A673 (cell line): ENCODE measurements at regions not wholly inside any gene's neighbourhood (a gene's known extent, or its start where the extent isn't known, plus 50 kb on each side); places are given as distances from the start of the nearest gene placed in this dataset.

Experiments
- BruUV-seq: library from RNA; stranded (reverse); fragments of 400-500 nt; replicated peaks from 2 replicates; lab custom pipeline; 2021; lab: Mats Ljungman, UMichigan
- CTCF ChIA-PET: fragments of 300-600 bp; sonication (Branson Sonifier 250); formaldehyde crosslinking; loops from one replicate; lab custom pipeline; 2022; ENCODE audit warnings: antibody characterized with exemption; lab: Charles Lee
- POLR2A ChIA-PET: fragments of 300-600 bp; sonication (Branson Sonifier 250); formaldehyde crosslinking; loops from one replicate; lab custom pipeline; 2022; ENCODE audit warnings: antibody characterized with exemption; ENCODE audit not compliant: low non-redundant PET; lab: Charles Lee
- DNase-seq: peaks from one replicate; pipeline ENCODE4 v3.0.0-alpha.2; 2015; ENCODE audit warnings: low spot score
- H3K27ac ChIP-seq: fragments of 200-600 bp; sonication (generic); 2 replicates; pipeline ENCODE4 v1.5.1; 2016; ENCODE audit warnings: mixed run types, low read depth, mild to moderate bottlenecking, mixed read lengths, antibody characterized with exemption, low read length; ENCODE audit not compliant: poor library complexity, severe bottlenecking
- H3K27me3 ChIP-seq: fragments of 200-600 bp; sonication (generic); replicated peaks from 2 replicates; pipeline ENCODE4 v1.6.1; 2017; ENCODE audit warnings: mixed run types, low read depth, mild to moderate bottlenecking, mixed read lengths, antibody characterized with exemption, low read length; ENCODE audit not compliant: insufficient read depth, poor library complexity
- H3K36me3 ChIP-seq: fragments of 200-600 bp; sonication (generic); 2 replicates; pipeline ENCODE4 v1.6.1; 2016; ENCODE audit warnings: mixed run types, mild to moderate bottlenecking, mixed read lengths, antibody characterized with exemption, low read length; ENCODE audit not compliant: insufficient read depth, poor library complexity, severe bottlenecking
- H3K4me1 ChIP-seq: fragments of 200-600 bp; sonication (generic); 2 replicates; pipeline ENCODE4 v1.6.1; 2017; ENCODE audit warnings: mixed run types, mild to moderate bottlenecking, mixed read lengths, antibody characterized with exemption, low read length; ENCODE audit not compliant: insufficient read depth, poor library complexity, severe bottlenecking
- H3K4me3 ChIP-seq: fragments of 200-600 bp; sonication (generic); 2 replicates; pipeline ENCODE4 v1.5.1; 2016; ENCODE audit warnings: low read depth, mixed run types, mild to moderate bottlenecking, mixed read lengths, low read length; ENCODE audit not compliant: poor library complexity, severe bottlenecking
- H3K9me3 ChIP-seq: fragments of 200-600 bp; sonication (generic); 2 replicates; pipeline ENCODE4 v1.6.1; 2016; ENCODE audit warnings: mixed run types, low read depth, mild to moderate bottlenecking, mixed read lengths, antibody characterized with exemption, low read length; ENCODE audit not compliant: poor library complexity, severe bottlenecking
- CTCF ChIP-seq: fragments of 300-800, 200-600 bp; sonication (generic); conservative IDR thresholded peaks from 2 replicates; pipeline ENCODE4 v1.5.1; 2017; ENCODE audit warnings: low read depth, mild to moderate bottlenecking, antibody characterized with exemption, low read length, moderate library complexity, mixed read lengths
- EZH2 ChIP-seq: fragments of 200-600 bp; sonication (generic); IDR thresholded peaks from 2 replicates; pipeline ENCODE4 v1.6.1; 2017; ENCODE audit warnings: borderline replicate concordance, low read depth, mild to moderate bottlenecking, mixed read lengths, antibody characterized with exemption, low read length; ENCODE audit not compliant: poor library complexity, severe bottlenecking
- intact Hi-C: fragments of 100-400 bp; cut with micrococcal nuclease; formaldehyde crosslinking; loops from one replicate; pipeline ENCODE4 v1.10.0; 2022; ENCODE audit not compliant: unreplicated experiment

- H3K4me3 ChIP-seq, result no peak overlapping the region
- CTCF ChIA-PET, result no interaction called here
- DNase-seq, result no peak
Observed at GRCh38 chr5:2509527-2509926, 241.9 kb downstream of the IRX2 start.

GRCh38 chr5:2508514-2508913 lies 243.0 kb downstream of the IRX2 start:
- Histone ChIP-seq H3K4me1 (no peaks in the 10 kb centered on the region), H3K27me3 (no peaks in the 10 kb centered on the region), H3K4me3 (no peak overlapping the region), H3K27ac (no peak overlapping the region), H3K36me3 (no peaks in the 10 kb centered on the region), H3K9me3 (peaks cover 25% of the 10 kb centered on the region)
- CTCF ChIA-PET, result no interaction called here
- intact Hi-C loops, result no loop called here
- BruUV-seq, result no TSS peak
- POLR2A ChIA-PET, result no interaction called here
- TF ChIP-seq CTCF (no peak), EZH2 (no peak)
- DNase-seq, result no peak

More at GRCh38 chr5:2509527-2509926, 241.9 kb downstream of the IRX2 start:
- POLR2A ChIA-PET, result no interaction called here
- TF ChIP-seq CTCF (no peak), EZH2 (no peak)
- no peaks in the 10 kb centered on the region for H3K4me1 ChIP-seq
- H3K27me3 ChIP-seq, result no peaks in the 10 kb centered on the region
- H3K36me3 ChIP-seq, result no peaks in the 10 kb centered on the region
- no TSS peak for BruUV-seq
- intact Hi-C loops, result no loop called here
- peaks cover 23% of the 10 kb centered on the region for H3K9me3 ChIP-seq
- H3K27ac ChIP-seq, result no peak overlapping the region

DNA sequence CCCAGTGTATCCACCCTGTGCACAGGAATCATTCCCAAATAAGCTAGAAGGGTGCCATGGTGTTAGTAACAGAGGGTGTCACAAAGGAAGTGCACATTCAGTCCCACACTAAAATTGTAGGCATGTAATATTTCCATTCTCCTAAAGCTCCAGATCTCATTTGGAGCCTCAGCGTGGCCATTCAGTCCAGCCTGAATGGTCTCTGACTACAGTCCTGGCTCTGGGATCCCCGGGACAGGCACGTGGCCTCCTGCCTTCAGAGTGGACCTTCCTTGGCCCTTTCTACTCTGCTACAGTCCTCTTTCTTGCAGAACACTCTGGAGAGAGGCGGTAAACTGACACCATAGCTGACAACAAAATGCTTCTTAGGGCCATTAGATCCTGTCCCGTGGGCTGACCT lies 243.9 kb downstream of the IRX2 start:
- Histone ChIP-seq H3K4me1 (no peaks in the 10 kb centered on the region), H3K36me3 (no peaks in the 10 kb centered on the region), H3K27me3 (no peaks in the 10 kb centered on the region), H3K9me3 (peaks cover 28% of the 10 kb centered on the region), H3K27ac (no peak overlapping the region), H3K4me3 (no peak overlapping the region)
- CTCF ChIA-PET, result no interaction called here
- intact Hi-C loops, result no loop called here
- POLR2A ChIA-PET, result no interaction called here
- TF ChIP-seq EZH2 (no peak), CTCF (no peak)
- BruUV-seq, result no TSS peak
- DNase-seq, result no peak
